WTC11 (cell line): ENCODE measurements at regions not wholly inside any gene's neighbourhood (a gene's known extent, or its start where the extent isn't known, plus 50 kb on each side); places are given as distances from the start of the nearest gene placed in this dataset.

Experiments
- ATAC-seq: fragments of 200-7000 bp; cut with Tn5 transposase; 2 replicates; pipeline ENCODE4 v1.10.0; 2021; ENCODE audit warnings: mild to moderate bottlenecking, moderate library complexity
- CTCF ChIA-PET: fragments of 300-600 bp; sonication (Branson Sonifier 250); formaldehyde crosslinking; loops from one replicate; lab custom pipeline; 2021; ENCODE audit warnings: antibody characterized with exemption; lab: Charles Lee
- POLR2A ChIA-PET: fragments of 350-600 bp; sonication (Branson Sonifier 250); formaldehyde crosslinking; loops from one replicate; lab custom pipeline; 2021; ENCODE audit warnings: antibody characterized with exemption; lab: Charles Lee
- DNase-seq: peaks from one replicate; pipeline ENCODE4 v3.0.0; 2021; ENCODE audit warnings: low spot score
- H3K27ac Mint-ChIP-seq: 2 replicates; pipeline ENCODE4 v1.8.0; 2021; ENCODE audit warnings: mixed read lengths
- H3K27me3 Mint-ChIP-seq: 2 replicates; pipeline ENCODE4 v1.8.0; 2021; ENCODE audit warnings: low read depth, mild to moderate bottlenecking, moderate library complexity, mixed read lengths
- H3K36me3 Mint-ChIP-seq: 2 replicates; pipeline ENCODE4 v1.8.0; 2021; ENCODE audit warnings: mixed read lengths
- H3K4me1 Mint-ChIP-seq: 2 replicates; pipeline ENCODE4 v1.8.0; 2022; ENCODE audit warnings: mixed read lengths
- H3K4me3 Mint-ChIP-seq: 2 replicates; pipeline ENCODE4 v1.8.0; 2021; ENCODE audit warnings: mild to moderate bottlenecking, moderate library complexity, mixed read lengths
- H3K9me3 Mint-ChIP-seq: 2 replicates; pipeline ENCODE4 v1.8.0; 2021; ENCODE audit warnings: mixed read lengths
- EMX1 ChIP-seq: fragments of 250-450 bp; sonication (Bioruptor Pico); IDR thresholded peaks from 2 replicates; pipeline ENCODE4 v1.8.0; 2021; ENCODE audit warnings: mild to moderate bottlenecking
- FOXK1 ChIP-seq: sonication (generic); formaldehyde crosslinking; IDR thresholded peaks from 2 replicates; pipeline ENCODE4 v1.8.0; 2022; ENCODE audit warnings: mild to moderate bottlenecking, moderate library complexity, missing genetic modification reagents
- KAT7 ChIP-seq: sonication (generic); formaldehyde crosslinking; IDR thresholded peaks from 2 replicates; pipeline ENCODE4 v1.8.1; 2023; ENCODE audit warnings: missing genetic modification reagents, mild to moderate bottlenecking, borderline replicate concordance
- NFE2L1 ChIP-seq: sonication (generic); formaldehyde crosslinking; IDR thresholded peaks from 2 replicates; pipeline ENCODE4 v1.8.1; 2023; ENCODE audit warnings: missing genetic modification reagents
- NR1H2 ChIP-seq: sonication (generic); formaldehyde crosslinking; IDR thresholded peaks from 2 replicates; pipeline ENCODE4 v1.9.0; 2021; ENCODE audit warnings: mild to moderate bottlenecking, moderate library complexity, missing genetic modification reagents
- RELA ChIP-seq: sonication (generic); formaldehyde crosslinking; IDR thresholded peaks from 2 replicates; pipeline ENCODE4 v1.8.1; 2022; ENCODE audit warnings: missing genetic modification reagents, mild to moderate bottlenecking, borderline replicate concordance
- ZNF121 ChIP-seq: sonication (generic); formaldehyde crosslinking; IDR thresholded peaks from 2 replicates; pipeline ENCODE4 v1.8.0; 2023; ENCODE audit warnings: missing genetic modification reagents
- ZNF396 ChIP-seq: fragments of 250-450 bp; sonication (Bioruptor Pico); IDR thresholded peaks from 2 replicates; pipeline ENCODE4 v1.8.0; 2021; ENCODE audit warnings: mild to moderate bottlenecking, moderate library complexity, borderline replicate concordance
- TF ChIP-seq, protein P1 (sequence below): sonication (generic); formaldehyde crosslinking; IDR thresholded peaks from 2 replicates; pipeline ENCODE4 v1.8.0; 2022; ENCODE audit warnings: mild to moderate bottlenecking, missing genetic modification reagents
- TF ChIP-seq, protein P2 (sequence below): sonication (generic); formaldehyde crosslinking; IDR thresholded peaks from 2 replicates; pipeline ENCODE4 v1.8.1; 2023; ENCODE audit warnings: mild to moderate bottlenecking, missing genetic modification reagents, moderate library complexity
- TF ChIP-seq, protein P3 (sequence below): fragments of 250-450 bp; sonication (Bioruptor Pico); IDR thresholded peaks from 2 replicates; pipeline ENCODE4 v1.8.0; 2021; ENCODE audit warnings: mild to moderate bottlenecking
- TF ChIP-seq, protein P4 (sequence below): fragments of 250-450 bp; sonication (Bioruptor Pico); IDR thresholded peaks from 2 replicates; pipeline ENCODE4 v1.9.0; 2021; ENCODE audit warnings: moderate library complexity, mild to moderate bottlenecking, inconsistent platforms, borderline replicate concordance
- TF ChIP-seq, protein P5 (sequence below): fragments of 250-450 bp; sonication (Bioruptor Pico); IDR thresholded peaks from 2 replicates; pipeline ENCODE4 v1.9.0; 2021; ENCODE audit warnings: mild to moderate bottlenecking, borderline replicate concordance
- TF ChIP-seq, protein P6 (sequence below): sonication (generic); formaldehyde crosslinking; IDR thresholded peaks from 2 replicates; pipeline ENCODE4 v1.8.0; 2023; ENCODE audit warnings: missing genetic modification reagents, mild to moderate bottlenecking, borderline replicate concordance
- TF ChIP-seq, protein P7 (sequence below): sonication (generic); formaldehyde crosslinking; IDR thresholded peaks from 2 replicates; pipeline ENCODE4 v1.8.1; 2023; ENCODE audit warnings: mild to moderate bottlenecking, missing genetic modification reagents, moderate library complexity
- TF ChIP-seq, protein P8 (sequence below): fragments of 250-450 bp; sonication (Bioruptor Pico); IDR thresholded peaks from 2 replicates; pipeline ENCODE4 v1.9.0; 2021; ENCODE audit warnings: mild to moderate bottlenecking

DNA sequence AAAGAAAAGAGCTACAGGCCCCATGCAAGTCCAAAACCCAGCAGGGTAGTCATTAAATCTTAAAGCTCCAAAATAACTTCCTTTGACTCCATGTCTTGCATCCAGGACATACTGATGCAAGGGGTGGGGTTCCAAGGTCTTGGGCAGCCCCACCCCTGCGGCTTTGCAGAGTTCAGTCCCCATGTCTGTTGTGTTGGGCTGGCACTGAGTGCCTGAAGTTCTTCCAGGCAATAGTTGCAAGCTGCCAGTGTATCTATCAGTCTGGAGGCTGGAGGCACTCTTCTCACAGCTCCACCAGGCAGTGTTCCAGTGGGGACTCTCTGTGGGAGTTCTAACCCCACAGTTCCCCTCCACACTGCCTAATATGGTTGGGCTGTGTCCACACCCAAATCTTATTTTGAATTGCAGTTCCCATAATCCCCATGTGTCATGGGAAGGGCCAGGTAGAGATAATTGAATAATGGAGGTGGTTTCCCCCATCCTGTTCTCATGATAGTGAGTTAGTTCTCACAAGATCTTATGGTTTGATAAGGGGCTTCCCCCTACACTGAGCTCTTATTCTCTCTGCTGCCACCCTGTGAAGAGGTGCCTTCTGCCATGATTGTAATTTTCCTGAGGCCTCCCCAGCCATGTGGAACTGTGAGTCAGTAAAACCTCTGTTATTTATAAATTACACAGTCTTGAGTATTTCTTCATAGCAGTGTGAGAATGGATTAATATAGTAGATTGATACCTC is 237.5 kb upstream of the ADRA1B start:
- TF ChIP-seq FOXK1 (CRISPR knock-in tag) (no peak), RELA (CRISPR knock-in tag) (no peak)
- Mint-ChIP-seq H3K27me3 (no peaks in the 10 kb centered on the region; the same call in 1 of the 2 replicates), H3K36me3 (peaks cover 37% of the 10 kb centered on the region), H3K9me3 (peaks cover 61% of the 10 kb centered on the region), H3K4me3 (no peak overlapping the region), H3K27ac (no peak overlapping the region), H3K4me1 (no peaks in the 10 kb centered on the region)
- ChIA-PET CTCF (no interaction called here), POLR2A (no interaction called here)
- DNase-seq (no peak), ATAC-seq (no peak)

DNA sequence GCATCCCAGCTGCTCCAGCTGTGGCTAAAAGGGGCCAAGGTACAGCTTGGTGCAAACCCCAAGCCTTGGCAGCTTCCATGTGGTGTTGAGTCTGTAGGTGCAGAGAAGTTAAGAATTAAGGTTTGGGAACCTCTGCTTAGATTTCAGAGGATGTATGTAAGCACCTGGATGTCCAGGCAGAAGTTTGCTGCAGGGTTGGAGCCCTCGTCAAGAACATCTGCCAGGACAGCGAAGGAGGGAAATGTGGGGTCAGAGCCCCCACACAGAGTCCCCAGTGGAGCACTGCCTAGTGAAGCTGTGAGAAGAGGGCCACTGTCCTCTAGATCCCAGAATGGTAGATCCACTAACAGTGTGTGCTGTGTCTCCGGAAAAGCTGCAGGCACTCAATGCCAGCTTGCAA is 236.2 kb upstream of the ADRA1B start:
- ATAC-seq (no peak), DNase-seq (no peak)
- H3K27ac Mint-ChIP-seq, result no peak overlapping the region
- peaks cover 57% of the 10 kb centered on the region for H3K9me3 Mint-ChIP-seq
- no peaks in the 10 kb centered on the region for H3K4me1 Mint-ChIP-seq
- POLR2A ChIA-PET, result no interaction called here
- peaks cover 37% of the 10 kb centered on the region for H3K36me3 Mint-ChIP-seq
- H3K4me3 Mint-ChIP-seq, result no peak overlapping the region
- no peaks in the 10 kb centered on the region; the same call in 1 of the 2 replicates for H3K27me3 Mint-ChIP-seq
- CTCF ChIA-PET, result no interaction called here
- no peak for TF ChIP-seq ZNF121
- TF ChIP-seq, protein P1, sequence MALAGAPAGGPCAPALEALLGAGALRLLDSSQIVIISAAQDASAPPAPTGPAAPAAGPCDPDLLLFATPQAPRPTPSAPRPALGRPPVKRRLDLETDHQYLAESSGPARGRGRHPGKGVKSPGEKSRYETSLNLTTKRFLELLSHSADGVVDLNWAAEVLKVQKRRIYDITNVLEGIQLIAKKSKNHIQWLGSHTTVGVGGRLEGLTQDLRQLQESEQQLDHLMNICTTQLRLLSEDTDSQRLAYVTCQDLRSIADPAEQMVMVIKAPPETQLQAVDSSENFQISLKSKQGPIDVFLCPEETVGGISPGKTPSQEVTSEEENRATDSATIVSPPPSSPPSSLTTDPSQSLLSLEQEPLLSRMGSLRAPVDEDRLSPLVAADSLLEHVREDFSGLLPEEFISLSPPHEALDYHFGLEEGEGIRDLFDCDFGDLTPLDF (CRISPR knock-in tag), result no peak
- no peak for TF ChIP-seq KAT7 (CRISPR knock-in tag)
- no peak for TF ChIP-seq ZNF396 (CRISPR knock-in tag)
- no peak for TF ChIP-seq EMX1 (CRISPR knock-in tag)
- TF ChIP-seq, protein P2, sequence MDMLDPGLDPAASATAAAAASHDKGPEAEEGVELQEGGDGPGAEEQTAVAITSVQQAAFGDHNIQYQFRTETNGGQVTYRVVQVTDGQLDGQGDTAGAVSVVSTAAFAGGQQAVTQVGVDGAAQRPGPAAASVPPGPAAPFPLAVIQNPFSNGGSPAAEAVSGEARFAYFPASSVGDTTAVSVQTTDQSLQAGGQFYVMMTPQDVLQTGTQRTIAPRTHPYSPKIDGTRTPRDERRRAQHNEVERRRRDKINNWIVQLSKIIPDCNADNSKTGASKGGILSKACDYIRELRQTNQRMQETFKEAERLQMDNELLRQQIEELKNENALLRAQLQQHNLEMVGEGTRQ, result no peak
- no peak for TF ChIP-seq NR1H2 (CRISPR knock-in tag)
- TF ChIP-seq, protein P3, sequence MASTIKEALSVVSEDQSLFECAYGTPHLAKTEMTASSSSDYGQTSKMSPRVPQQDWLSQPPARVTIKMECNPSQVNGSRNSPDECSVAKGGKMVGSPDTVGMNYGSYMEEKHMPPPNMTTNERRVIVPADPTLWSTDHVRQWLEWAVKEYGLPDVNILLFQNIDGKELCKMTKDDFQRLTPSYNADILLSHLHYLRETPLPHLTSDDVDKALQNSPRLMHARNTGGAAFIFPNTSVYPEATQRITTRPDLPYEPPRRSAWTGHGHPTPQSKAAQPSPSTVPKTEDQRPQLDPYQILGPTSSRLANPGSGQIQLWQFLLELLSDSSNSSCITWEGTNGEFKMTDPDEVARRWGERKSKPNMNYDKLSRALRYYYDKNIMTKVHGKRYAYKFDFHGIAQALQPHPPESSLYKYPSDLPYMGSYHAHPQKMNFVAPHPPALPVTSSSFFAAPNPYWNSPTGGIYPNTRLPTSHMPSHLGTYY (CRISPR knock-in tag), result no peak
- TF ChIP-seq, protein P4, sequence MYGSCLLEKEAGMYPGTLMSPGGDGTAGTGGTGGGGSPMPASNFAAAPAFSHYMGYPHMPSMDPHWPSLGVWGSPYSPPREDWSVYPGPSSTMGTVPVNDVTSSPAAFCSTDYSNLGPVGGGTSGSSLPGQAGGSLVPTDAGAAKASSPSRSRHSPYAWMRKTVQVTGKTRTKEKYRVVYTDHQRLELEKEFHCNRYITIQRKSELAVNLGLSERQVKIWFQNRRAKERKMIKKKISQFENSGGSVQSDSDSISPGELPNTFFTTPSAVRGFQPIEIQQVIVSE (CRISPR knock-in tag), result no peak
- TF ChIP-seq, protein P5, sequence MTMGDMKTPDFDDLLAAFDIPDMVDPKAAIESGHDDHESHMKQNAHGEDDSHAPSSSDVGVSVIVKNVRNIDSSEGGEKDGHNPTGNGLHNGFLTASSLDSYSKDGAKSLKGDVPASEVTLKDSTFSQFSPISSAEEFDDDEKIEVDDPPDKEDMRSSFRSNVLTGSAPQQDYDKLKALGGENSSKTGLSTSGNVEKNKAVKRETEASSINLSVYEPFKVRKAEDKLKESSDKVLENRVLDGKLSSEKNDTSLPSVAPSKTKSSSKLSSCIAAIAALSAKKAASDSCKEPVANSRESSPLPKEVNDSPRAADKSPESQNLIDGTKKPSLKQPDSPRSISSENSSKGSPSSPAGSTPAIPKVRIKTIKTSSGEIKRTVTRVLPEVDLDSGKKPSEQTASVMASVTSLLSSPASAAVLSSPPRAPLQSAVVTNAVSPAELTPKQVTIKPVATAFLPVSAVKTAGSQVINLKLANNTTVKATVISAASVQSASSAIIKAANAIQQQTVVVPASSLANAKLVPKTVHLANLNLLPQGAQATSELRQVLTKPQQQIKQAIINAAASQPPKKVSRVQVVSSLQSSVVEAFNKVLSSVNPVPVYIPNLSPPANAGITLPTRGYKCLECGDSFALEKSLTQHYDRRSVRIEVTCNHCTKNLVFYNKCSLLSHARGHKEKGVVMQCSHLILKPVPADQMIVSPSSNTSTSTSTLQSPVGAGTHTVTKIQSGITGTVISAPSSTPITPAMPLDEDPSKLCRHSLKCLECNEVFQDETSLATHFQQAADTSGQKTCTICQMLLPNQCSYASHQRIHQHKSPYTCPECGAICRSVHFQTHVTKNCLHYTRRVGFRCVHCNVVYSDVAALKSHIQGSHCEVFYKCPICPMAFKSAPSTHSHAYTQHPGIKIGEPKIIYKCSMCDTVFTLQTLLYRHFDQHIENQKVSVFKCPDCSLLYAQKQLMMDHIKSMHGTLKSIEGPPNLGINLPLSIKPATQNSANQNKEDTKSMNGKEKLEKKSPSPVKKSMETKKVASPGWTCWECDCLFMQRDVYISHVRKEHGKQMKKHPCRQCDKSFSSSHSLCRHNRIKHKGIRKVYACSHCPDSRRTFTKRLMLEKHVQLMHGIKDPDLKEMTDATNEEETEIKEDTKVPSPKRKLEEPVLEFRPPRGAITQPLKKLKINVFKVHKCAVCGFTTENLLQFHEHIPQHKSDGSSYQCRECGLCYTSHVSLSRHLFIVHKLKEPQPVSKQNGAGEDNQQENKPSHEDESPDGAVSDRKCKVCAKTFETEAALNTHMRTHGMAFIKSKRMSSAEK (CRISPR knock-in tag), result no peak
- TF ChIP-seq, protein P6, sequence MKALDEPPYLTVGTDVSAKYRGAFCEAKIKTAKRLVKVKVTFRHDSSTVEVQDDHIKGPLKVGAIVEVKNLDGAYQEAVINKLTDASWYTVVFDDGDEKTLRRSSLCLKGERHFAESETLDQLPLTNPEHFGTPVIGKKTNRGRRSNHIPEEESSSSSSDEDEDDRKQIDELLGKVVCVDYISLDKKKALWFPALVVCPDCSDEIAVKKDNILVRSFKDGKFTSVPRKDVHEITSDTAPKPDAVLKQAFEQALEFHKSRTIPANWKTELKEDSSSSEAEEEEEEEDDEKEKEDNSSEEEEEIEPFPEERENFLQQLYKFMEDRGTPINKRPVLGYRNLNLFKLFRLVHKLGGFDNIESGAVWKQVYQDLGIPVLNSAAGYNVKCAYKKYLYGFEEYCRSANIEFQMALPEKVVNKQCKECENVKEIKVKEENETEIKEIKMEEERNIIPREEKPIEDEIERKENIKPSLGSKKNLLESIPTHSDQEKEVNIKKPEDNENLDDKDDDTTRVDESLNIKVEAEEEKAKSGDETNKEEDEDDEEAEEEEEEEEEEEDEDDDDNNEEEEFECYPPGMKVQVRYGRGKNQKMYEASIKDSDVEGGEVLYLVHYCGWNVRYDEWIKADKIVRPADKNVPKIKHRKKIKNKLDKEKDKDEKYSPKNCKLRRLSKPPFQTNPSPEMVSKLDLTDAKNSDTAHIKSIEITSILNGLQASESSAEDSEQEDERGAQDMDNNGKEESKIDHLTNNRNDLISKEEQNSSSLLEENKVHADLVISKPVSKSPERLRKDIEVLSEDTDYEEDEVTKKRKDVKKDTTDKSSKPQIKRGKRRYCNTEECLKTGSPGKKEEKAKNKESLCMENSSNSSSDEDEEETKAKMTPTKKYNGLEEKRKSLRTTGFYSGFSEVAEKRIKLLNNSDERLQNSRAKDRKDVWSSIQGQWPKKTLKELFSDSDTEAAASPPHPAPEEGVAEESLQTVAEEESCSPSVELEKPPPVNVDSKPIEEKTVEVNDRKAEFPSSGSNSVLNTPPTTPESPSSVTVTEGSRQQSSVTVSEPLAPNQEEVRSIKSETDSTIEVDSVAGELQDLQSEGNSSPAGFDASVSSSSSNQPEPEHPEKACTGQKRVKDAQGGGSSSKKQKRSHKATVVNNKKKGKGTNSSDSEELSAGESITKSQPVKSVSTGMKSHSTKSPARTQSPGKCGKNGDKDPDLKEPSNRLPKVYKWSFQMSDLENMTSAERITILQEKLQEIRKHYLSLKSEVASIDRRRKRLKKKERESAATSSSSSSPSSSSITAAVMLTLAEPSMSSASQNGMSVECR (CRISPR knock-in tag), result no peak
- TF ChIP-seq, protein P7, sequence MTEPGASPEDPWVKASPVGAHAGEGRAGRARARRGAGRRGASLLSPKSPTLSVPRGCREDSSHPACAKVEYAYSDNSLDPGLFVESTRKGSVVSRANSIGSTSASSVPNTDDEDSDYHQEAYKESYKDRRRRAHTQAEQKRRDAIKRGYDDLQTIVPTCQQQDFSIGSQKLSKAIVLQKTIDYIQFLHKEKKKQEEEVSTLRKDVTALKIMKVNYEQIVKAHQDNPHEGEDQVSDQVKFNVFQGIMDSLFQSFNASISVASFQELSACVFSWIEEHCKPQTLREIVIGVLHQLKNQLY, result no peak
- TF ChIP-seq, protein P8, sequence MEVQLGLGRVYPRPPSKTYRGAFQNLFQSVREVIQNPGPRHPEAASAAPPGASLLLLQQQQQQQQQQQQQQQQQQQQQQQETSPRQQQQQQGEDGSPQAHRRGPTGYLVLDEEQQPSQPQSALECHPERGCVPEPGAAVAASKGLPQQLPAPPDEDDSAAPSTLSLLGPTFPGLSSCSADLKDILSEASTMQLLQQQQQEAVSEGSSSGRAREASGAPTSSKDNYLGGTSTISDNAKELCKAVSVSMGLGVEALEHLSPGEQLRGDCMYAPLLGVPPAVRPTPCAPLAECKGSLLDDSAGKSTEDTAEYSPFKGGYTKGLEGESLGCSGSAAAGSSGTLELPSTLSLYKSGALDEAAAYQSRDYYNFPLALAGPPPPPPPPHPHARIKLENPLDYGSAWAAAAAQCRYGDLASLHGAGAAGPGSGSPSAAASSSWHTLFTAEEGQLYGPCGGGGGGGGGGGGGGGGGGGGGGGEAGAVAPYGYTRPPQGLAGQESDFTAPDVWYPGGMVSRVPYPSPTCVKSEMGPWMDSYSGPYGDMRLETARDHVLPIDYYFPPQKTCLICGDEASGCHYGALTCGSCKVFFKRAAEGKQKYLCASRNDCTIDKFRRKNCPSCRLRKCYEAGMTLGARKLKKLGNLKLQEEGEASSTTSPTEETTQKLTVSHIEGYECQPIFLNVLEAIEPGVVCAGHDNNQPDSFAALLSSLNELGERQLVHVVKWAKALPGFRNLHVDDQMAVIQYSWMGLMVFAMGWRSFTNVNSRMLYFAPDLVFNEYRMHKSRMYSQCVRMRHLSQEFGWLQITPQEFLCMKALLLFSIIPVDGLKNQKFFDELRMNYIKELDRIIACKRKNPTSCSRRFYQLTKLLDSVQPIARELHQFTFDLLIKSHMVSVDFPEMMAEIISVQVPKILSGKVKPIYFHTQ, result no peak
- TF ChIP-seq NFE2L1 (CRISPR knock-in tag), result no peak
